Prostate gland (tissue), 2 donors: ENCODE measurements at regions not wholly inside any gene's neighbourhood (a gene's known extent, or its start where the extent isn't known, plus 50 kb on each side); places are given as distances from the start of the nearest gene placed in this dataset.

ENCODE experiments used
- CTCF ChIP-seq, 4 experiments: fragments of 200-600 bp in 2 of 4; fragments of 450-650 bp in 2 of 4; sonication (generic) in 2 of 4; IDR thresholded peaks; 1 replicate in 3 of 4; 2 replicates in 1 of 4; pipeline ENCODE4 v1.5.1; 2016 to 2019; ENCODE audit warnings: antibody characterized with exemption in 4 of 4, mild to moderate bottlenecking in 2 of 4, moderate library complexity in 2 of 4
- POLR2A ChIP-seq: fragments of 450-650 bp; IDR thresholded peaks from one replicate; pipeline ENCODE4 v1.6.1; 2016; ENCODE audit warnings: antibody characterized with exemption, mild to moderate bottlenecking

DNA sequence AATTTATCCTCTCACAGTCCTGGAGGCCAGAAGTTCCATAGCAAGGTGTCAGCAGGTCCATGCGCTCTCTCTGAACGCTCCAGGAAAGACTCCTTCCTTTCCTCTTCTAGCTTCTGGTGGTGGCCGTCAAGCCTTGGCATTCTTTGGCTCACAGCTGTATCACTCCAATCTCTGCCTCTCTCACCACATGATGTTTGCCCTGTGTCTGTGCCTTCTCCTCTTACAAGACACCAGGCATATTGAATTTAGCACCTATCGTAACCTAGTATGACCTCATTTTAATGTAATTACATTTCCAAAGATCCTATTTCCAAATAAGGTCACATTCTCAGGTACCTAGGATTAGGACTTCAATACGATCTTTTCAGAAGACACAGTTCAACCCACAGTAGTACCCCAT, 428.5 kb downstream of the CD83 start:
- TF ChIP-seq CTCF (IDR thresholded peaks at IDR 0.05): no peak
- TF ChIP-seq POLR2A: no peak
